Bronchial epithelial cell (primary cell): ENCODE measurements at regions not wholly inside any gene's neighbourhood (a gene's known extent, or its start where the extent isn't known, plus 50 kb on each side); places are given as distances from the start of the nearest gene placed in this dataset.

ENCODE experiments used
- DNase-seq: peaks from one replicate; pipeline ENCODE4 v3.0.0-alpha.2; 2010; ENCODE audit warnings: low read depth
- FAIRE-seq: peaks from 2 replicates; lab custom pipeline; 2011; peaks lifted over from hg19 to GRCh38; lab: Jason Lieb, UNC
- H3K27me3 ChIP-seq: 2 replicates; pipeline ENCODE4 v1.5.1; 2011; ENCODE audit warnings: low read length; ENCODE audit not compliant: control insufficient read depth, insufficient read depth
- H3K36me3 ChIP-seq: 2 replicates; pipeline ENCODE4 v1.5.1; 2011; ENCODE audit warnings: low read length; ENCODE audit not compliant: control insufficient read depth, insufficient read depth
- H3K4me3 ChIP-seq: 2 replicates; pipeline ENCODE4 v1.5.1; 2011; ENCODE audit warnings: mild to moderate bottlenecking, low read depth, low read length, control low read depth
- TF ChIP-seq, protein P1 (sequence below): IDR thresholded peaks from 2 replicates; pipeline ENCODE4 v1.5.1; 2011; ENCODE audit warnings: mild to moderate bottlenecking, moderate library complexity, low read length, control low read depth, inconsistent platforms; ENCODE audit not compliant: insufficient read depth, severe bottlenecking

GRCh38 chr21:19830446-19830845, 1167.8 kb upstream of the NCAM2 start:
- no peaks in the 10 kb centered on the region for H3K36me3 ChIP-seq
- H3K4me3 ChIP-seq = no peak overlapping the region
- FAIRE-seq = no peak
- H3K27me3 ChIP-seq = no peaks in the 10 kb centered on the region
- TF ChIP-seq, protein P1, sequence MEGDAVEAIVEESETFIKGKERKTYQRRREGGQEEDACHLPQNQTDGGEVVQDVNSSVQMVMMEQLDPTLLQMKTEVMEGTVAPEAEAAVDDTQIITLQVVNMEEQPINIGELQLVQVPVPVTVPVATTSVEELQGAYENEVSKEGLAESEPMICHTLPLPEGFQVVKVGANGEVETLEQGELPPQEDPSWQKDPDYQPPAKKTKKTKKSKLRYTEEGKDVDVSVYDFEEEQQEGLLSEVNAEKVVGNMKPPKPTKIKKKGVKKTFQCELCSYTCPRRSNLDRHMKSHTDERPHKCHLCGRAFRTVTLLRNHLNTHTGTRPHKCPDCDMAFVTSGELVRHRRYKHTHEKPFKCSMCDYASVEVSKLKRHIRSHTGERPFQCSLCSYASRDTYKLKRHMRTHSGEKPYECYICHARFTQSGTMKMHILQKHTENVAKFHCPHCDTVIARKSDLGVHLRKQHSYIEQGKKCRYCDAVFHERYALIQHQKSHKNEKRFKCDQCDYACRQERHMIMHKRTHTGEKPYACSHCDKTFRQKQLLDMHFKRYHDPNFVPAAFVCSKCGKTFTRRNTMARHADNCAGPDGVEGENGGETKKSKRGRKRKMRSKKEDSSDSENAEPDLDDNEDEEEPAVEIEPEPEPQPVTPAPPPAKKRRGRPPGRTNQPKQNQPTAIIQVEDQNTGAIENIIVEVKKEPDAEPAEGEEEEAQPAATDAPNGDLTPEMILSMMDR = no peak
- DNase-seq = no peak

DNA sequence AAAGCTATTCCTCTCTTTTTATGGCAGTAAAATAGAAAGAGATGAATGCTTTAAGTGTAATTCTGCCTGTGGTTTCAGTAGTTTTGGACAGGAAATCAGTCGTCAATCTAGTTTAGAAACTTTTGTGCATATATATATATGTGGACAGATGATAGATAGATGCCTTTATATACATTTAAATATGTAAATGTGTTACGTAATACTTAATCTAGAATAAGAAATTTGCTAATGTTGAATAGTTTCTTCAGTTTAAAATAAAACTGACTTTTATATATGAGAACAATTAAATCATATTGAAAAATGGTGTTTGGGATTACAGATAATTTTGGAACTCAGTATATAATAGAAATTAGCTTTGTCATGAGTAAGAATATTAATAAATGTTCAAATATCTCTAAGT, 1165.7 kb upstream of the NCAM2 start:
- TF ChIP-seq, protein P1 = no peak
- Histone ChIP-seq H3K4me3 (no peak overlapping the region), H3K27me3 (no peaks in the 10 kb centered on the region), H3K36me3 (no peaks in the 10 kb centered on the region)
- DNase-seq (no peak), FAIRE-seq (no peak)

DNA sequence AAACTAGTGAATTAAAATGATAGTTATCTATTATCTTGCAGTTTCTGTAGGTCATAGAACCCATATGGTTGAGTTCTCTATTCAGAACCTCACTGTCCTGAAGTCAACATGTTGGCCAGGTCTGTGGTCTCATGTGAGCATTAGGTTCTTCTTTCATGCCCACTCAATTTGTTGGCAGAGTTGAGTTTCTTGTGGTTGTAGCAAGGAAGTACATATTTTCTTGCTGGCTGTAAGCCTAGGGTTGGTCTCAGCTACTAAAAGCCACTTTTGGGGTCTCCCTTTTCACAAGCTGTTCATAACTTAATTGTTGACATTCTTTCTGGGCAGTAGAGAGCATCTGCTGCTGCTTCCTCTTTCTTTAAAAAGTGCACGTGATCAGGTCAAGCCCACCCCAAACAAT, 1165.1 kb upstream of the NCAM2 start:
- Histone ChIP-seq H3K27me3 (no peaks in the 10 kb centered on the region), H3K4me3 (no peak overlapping the region), H3K36me3 (no peaks in the 10 kb centered on the region)
- TF ChIP-seq, protein P1 = no peak
- DNase-seq (no peak), FAIRE-seq (no peak)

GRCh38 chr21:19842601-19843000, 1155.6 kb upstream of the NCAM2 start:
- TF ChIP-seq, protein P1 = no peak
- H3K4me3 ChIP-seq = no peak overlapping the region
- no peak for FAIRE-seq
- DNase-seq = no peak
- H3K36me3 ChIP-seq = no peaks in the 10 kb centered on the region
- no peaks in the 10 kb centered on the region for H3K27me3 ChIP-seq

DNA sequence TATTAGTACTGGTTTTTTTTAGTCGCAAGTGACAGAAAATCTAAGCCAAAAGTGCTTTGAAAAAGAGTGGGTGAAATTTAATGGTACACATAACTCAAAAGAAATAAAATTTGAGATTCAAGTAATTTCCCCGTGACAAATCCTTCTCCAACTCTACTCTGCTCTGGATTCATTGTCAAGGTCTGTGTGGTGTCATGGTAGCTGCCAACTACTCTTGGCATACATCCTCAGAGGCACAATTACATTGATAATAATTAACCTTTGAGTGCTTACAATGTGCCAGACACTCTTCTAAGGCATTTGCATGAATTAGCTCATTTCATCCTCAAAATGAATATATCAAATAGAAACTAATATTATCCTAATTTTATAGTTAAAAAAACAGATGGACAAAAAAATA, 1153.9 kb upstream of the NCAM2 start:
- Histone ChIP-seq H3K27me3 (no peaks in the 10 kb centered on the region), H3K4me3 (no peak overlapping the region), H3K36me3 (no peaks in the 10 kb centered on the region)
- FAIRE-seq (no peak), DNase-seq (no peak)
- TF ChIP-seq, protein P1 = no peak

DNA sequence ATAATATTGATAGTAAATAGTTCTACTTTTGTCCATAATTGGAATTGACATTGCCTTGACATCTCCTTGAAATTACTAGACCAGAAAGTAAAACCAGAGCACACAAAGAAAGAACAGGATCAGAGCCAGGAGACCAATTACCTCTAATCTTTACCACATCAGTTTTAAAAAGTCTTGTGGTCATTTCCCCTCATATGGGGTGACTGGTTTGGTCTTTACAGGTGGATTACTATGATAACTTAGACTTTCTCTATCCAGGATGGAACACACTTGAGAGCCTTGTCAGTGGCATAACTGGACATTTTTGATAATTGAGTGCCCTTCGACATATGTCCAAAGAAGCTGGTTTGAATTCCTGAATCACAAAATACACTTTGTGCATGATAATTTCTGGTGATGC, 1148.1 kb upstream of the NCAM2 start:
- Histone ChIP-seq H3K4me3 (no peak overlapping the region), H3K36me3 (no peaks in the 10 kb centered on the region), H3K27me3 (no peaks in the 10 kb centered on the region)
- FAIRE-seq = no peak
- TF ChIP-seq, protein P1 = no peak
- DNase-seq = no peak
